Omental fat pad (tissue), 3 donors: ENCODE measurements at regions not wholly inside any gene's neighbourhood (a gene's known extent, or its start where the extent isn't known, plus 50 kb on each side); places are given as distances from the start of the nearest gene placed in this dataset.
A peak's percentile ranks its signal among the peaks of the same experiment; 100 is the strongest.

Experiments
- ATAC-seq: fragments of 150-250 bp; one replicate; pipeline ENCODE4 v1.9.1; 2016; ENCODE audit warnings: mild to moderate bottlenecking, moderate library complexity; ENCODE audit not compliant: low FRiP score
- DNase-seq: peaks from one replicate; pipeline ENCODE4 v3.0.0-alpha.2; 2019; ENCODE audit warnings: low spot score
- CTCF ChIP-seq, 3 donors: fragments of 450-650 bp; IDR thresholded peaks; one replicate each; pipeline ENCODE4 v1.5.1; 2016 to 2017; ENCODE audit warnings: antibody characterized with exemption in 3 of 3, mild to moderate bottlenecking in 3 of 3, moderate library complexity in 2 of 3

- TF ChIP-seq CTCF (IDR thresholded peaks at IDR 0.05) = no peak
- ATAC-seq (no peak), DNase-seq (no peak)
Observed at GRCh38 chr18:7367336-7367735, 136.4 kb downstream of the LRRC30 start.

- TF ChIP-seq CTCF (IDR thresholded peaks at IDR 0.05) = no peak
- ATAC-seq (no peak), DNase-seq (no peak)
Observed at GRCh38 chr18:7369006-7369405, 138.1 kb downstream of the LRRC30 start.

- no peak for ATAC-seq
- DNase-seq = no peak
- no peak for TF ChIP-seq CTCF (IDR thresholded peaks at IDR 0.05)
Observed at GRCh38 chr18:7370375-7370774, 139.5 kb downstream of the LRRC30 start.

- no peak for DNase-seq
- TF ChIP-seq CTCF (IDR thresholded peaks at IDR 0.05) = no peak
- peak; percentile 34 for ATAC-seq
Observed at GRCh38 chr18:7370802-7371201, 139.9 kb downstream of the LRRC30 start.

- no peak for TF ChIP-seq CTCF (IDR thresholded peaks at IDR 0.05)
- DNase-seq (no peak), ATAC-seq (no peak)
Observed at GRCh38 chr18:7373441-7373840, 142.6 kb downstream of the LRRC30 start.

GRCh38 chr18:7381307-7381706, 150.4 kb downstream of the LRRC30 start:
- ATAC-seq (no peak), DNase-seq (no peak)
- TF ChIP-seq CTCF (IDR thresholded peaks at IDR 0.05) = no peak

GRCh38 chr18:7382328-7383001, 151.6 kb downstream of the LRRC30 start:
- DNase-seq (no peak), ATAC-seq (no peak)
- no peak for TF ChIP-seq CTCF (IDR thresholded peaks at IDR 0.05)
